GM18867 (cell line): ENCODE measurements at regions not wholly inside any gene's neighbourhood (a gene's known extent, or its start where the extent isn't known, plus 50 kb on each side); places are given as distances from the start of the nearest gene placed in this dataset.

Experiments
- ATAC-seq: cut with Tn5 transposase; IDR thresholded peaks from one replicate; pipeline ENCODE4 v1.9.1; 2021; ENCODE audit warnings: mild to moderate bottlenecking, moderate library complexity; ENCODE audit not compliant: unreplicated experiment

DNA sequence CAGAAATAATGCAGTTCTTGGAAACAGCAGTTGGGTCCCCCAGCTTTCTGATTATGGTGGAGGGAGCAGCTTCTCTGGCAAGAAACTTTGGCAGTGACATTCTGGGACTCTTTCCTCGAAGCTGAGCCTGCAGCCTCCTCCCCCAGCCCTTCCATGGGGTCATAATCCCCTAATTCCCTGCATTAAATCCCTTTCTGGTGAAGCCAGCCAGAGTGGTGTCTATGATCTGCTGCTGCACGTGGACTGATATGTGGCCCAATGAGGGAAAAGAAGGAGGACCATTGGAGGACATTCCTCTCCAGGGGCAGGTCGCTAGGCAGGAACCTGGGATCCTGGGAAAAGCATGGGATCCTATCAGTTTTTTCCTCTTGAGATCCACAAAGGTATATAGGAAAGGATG is 470.5 kb downstream of the RPS24 start:
- no peak for ATAC-seq

DNA sequence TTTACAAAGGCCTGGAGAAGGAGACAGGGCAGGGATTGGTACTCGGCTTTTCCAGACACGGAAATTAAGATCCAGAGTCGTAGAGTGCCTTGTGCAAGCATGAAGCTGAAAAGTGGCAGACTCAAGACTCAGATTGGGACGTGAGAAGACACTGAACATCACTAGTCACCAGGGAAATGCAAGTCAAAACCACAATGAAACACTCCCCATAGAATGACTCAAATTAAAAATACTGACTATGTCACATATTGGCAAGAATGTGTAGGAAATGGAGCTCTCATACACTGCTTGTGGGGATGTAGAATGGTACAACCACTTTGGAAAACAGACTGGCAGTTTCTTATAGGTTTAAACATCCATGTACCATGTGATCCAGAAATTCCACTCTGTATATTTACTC is 472.0 kb downstream of the RPS24 start:
- ATAC-seq, result no peak

DNA sequence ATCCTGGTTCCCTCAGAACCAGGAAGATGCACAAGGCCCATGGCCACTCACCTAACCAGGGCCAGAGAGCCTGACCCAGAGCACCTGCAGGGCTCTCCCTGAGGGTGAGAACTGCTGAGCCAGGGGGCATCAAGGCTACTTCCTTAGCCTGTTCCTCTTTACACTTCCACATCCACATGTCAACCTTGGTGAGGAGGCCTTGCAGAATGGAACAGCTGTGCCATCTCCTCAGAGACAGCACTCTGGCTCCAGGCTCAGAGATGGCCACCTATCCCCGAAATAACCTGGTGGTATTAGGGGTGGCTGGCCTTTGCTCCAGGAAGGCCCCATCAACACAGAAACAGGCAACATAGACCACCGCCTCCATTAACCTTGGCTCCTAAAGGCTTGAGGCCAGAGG is 473.0 kb downstream of the RPS24 start:
- no peak for ATAC-seq

DNA sequence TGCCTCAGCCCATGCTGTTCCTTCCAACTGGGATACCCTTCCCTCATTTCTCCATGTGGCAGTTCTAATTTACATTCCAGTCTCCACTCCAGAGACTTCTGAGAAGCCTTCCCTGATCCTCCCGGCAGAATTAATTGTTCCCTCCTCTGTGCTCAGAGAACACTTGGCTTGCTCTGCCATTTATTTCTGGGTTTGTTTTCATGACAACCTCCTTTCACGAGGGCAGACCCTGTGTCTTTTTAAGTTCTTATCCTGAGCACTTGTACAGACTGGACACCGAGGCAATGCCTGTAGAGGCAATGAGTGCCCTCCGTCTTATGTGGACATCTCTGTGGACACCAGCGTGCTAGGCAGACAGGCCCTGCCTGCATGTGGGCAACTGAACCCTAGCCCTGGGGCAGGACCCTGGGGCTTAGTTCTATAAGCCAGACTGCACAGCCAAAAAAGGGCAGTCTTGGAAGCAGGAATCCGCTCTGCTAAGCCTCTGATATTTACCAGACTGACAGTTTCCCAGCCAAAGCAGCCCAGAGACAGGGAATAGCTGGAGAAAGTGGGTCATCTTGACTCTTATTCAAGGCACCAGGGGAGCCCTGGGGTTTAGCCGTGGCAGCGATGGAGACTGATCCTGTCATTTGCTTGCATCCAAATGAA is 474.0 kb downstream of the RPS24 start:
- no peak for ATAC-seq

DNA sequence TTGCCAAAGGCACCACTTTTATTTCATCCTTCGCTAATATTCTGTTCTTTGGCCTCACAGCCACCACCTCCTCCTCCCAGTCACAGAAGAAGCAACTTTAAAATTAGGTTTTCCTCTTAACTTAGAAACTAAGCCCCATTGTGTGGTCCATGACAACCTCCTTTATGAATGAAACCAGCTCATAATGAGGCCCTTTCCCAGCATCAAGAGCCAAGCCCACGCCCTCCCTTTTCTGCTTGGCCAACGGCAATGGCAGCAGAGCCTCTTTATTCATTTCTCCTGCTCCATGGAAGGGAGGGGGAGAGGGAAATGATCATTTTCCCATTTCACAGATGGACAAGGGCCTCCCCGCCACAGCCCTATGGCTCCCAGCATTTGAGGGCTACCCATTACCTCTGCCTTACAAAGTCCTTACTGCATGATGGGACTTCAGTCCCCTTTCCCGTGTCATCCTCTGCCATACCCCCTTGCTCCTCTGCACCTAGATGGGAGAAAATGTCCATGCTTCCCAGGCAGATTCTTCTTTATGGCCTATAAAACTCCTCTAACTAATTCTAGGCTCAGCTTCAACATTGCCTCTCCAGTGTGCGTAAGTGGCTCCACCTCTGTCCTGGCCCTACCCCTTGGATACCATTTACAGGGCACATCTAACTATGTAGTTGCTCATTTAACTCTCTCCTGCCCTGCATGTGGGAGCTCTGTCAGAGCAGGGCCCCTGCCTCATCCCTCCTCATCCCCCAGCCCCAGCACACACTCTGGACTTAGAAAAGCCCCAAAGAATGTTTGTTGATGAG is 475.5 kb downstream of the RPS24 start:
- no peak for ATAC-seq

DNA sequence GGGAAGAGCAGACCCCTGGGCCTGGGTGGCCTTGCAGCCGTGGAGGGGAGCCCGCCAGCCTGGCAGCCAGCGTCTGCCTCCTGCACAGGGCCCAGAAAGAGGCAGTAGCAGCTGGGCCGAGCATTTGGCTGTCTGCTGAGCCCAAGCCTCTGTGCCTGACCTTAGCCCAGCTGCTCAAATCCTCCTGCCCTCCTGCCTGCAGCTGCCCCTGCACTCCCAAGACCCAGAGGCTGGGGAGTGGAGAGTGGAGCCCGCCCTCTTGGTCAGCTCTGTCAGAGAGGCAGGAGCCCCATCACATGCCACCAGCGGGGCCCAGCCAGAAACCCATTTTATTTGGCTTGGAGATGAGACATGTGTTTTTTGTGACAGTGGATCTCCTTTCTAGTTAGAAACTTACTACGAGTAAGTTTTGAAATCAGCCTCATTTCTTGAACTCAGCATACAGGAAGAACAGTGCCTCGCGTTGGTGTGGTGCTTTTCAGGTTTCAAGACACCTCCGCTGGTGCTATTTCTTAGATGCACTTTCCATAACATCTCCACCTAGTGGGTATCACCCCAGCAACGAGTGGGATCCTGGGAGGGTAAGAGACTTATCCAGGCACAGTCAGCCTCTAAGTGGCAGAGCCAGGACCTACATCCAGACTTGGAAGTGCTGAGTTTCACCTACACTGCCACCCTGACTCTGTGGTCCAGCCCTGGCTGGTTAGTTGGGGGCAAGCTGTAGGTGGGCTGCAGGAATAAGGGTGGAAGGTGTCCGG is 477.1 kb downstream of the RPS24 start:
- ATAC-seq, result no peak

DNA sequence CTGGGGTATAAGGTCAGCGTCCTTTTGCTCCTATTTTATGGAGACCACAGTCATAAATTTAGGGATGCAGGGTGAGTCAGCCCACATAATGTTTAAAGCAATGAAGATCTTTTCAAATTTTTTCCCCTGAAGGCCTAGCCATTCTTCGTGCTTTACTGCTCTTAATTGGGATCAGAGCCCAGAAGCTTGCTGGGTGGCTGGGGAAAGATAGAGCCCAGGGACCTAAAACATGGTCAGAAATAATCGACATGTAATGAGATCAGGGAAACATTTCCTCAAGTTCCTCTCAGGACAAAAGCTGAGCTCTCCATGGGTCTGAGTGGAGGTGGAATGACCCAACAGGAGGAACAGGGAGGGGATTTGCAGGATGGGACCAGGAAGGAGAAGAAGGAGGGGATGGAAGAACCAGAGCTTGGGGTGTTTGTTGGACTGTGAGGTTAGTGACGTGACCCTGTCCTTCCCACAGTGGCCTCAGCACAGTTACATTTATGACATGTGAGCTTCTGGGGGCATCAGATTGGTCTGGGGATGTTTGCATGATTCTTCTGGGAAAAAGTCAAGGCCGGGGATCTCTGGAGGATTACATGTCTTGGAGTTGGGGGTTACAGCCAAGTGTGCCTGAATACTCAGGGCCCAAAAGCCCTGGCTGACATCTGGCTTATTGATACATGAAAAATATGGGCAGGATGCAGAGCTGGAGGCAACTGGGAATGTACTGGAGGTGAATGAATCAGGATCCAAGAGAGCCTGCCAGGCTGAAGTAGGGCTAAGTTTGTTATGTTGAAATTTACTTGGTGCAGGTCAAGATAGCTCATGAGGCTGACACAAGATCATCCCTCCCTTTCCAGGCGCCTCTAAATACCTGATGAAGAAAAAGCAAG is 477.9 kb downstream of the RPS24 start:
- no peak for ATAC-seq

DNA sequence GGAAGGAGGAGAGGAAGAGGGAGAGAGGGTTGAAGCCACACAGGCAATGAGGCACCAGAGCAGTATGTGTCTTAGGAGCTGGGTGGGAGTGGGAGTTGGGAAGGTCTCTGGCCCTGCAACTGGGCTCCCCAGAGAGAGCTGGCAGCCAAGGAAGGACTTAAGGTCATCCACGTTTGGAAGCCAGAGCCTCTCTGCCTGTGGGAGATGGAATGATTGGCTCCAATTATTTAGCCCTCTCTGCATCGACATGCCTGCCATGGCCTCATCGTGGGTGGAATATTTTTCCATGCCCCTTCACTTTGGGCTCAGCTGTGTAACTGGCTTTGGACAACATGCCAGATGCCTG is 478.5 kb downstream of the RPS24 start:
- ATAC-seq, result no peak

DNA sequence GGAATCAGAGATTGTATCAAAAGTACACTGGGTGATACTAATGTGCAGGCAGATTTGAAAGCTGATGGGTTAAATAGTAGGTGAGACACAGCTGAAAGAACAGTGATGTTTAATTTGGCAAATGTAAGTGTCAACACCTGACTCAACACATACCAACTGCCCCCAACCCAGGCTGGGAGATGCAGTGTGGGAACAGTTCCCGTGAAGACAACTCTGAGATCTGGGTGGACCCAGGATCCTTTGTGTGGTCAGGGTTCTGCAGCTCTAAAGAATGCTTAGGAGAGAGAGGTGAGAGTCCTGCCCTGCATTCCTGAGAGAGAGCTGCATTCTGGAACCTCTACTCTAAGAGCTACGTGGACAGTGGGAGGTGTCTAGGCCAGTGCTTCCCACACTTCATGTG is 479.7 kb downstream of the RPS24 start:
- ATAC-seq, result no peak

DNA sequence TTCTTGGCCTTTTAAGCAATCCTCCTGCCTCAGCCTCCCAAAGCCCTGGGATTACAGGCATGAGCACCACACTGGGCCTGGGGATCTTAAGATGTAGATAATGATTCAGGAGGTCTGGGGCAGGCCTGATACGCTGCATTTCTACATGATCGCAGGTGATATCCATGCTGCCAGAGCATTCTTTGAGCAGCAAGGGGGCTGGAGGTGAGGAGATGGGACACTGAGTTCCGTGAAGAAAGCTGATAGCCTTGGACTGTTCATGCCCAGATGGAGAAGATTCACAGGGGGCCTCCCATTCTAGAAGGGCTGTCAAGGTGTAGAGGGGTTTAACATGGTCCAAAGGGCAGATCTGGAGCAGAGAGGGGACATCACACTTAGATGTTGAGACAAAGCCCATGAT is 480.3 kb downstream of the RPS24 start:
- no peak for ATAC-seq

DNA sequence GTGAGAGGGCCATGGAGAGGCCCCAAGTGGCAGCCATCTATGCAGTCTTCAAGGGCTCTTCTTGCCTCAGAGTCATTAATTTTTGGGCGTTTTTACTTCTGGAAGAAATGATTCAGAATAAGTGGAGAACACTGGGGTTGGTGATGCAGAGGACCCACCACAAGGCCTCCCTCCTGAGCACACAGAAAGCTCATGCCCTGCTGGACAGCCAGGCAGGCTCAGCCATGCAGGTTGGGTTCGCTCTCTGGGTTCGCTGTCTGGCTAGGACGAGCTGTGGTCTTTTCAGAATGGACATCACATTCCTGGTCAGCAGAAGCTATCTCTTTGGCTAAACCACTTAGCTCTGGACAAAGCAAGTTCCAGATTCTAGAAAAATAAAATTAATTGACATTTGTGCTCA is 480.8 kb downstream of the RPS24 start:
- no peak for ATAC-seq

DNA sequence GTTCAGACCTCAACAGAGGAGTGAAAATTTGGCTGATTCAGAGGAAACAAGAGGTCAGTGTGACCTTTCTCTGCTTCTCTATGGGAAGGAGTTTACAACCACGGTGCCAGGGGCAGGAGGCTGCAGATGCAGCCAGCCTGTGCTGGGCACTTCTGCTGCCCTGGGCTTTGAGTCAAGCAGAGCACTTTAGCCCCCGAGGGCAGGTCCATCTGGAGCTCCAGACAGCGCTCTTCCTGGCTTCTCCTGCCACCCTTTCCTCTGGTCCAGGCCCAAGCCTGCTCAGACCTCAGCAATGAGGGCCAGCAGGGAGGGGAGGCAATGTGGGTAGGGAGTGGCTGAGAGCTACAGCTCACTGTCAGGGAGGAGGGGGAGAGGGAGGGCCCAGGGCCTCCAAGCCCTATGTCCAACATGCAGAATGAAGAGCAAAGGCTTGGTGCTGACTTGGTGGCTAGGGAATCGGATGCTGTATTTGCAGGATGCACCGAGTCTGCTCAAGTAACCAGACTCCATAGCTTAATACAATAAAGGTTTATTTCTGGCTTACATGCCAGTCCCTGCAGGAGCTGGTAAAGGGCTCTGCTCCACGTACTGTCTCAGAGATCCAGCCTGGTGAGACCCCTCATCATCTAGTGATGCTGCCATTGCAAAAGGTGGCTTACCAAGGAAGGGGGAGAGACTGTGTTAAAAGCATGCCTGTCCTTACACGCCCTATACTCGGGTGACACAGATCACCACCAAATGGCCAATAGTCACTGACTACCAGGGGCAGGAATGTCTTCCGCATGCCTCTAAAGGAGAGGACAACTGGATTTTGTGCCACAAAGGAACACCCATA is 481.6 kb downstream of the RPS24 start:
- ATAC-seq, result no peak

DNA sequence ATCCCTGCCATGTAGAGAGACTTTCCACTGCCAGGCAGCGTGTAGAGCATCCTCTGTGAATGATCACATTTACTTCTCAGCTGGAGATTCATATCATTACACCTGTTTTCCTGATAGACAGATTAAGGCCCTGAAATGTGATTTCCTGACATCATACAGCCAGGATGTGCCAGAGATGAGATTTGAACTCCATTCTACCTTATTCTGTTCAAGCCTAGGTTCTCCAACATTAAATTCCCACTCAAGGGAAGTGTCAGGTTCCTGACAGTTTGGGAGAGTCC is 482.1 kb downstream of the RPS24 start:
- ATAC-seq, result no peak

DNA sequence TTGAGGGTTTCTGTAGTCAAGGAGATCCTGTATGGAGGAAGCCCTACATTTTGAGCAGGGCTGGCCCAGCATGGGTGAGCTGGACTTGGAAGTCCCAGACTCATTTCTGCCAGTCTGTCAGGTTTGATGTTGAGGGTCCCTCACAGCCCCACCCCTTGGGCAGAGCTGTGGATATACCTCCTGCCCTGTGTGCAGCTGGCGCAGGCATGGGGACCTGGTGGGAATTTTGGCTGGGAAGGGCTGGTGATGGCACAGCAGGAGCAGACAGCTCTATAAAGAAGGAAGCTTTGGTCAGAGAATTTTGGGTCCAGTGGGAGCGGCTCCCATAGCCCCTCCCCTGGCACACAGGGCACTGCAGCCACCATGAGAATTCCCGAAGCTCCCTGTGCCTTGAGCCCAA is 482.6 kb downstream of the RPS24 start:
- no peak for ATAC-seq

DNA sequence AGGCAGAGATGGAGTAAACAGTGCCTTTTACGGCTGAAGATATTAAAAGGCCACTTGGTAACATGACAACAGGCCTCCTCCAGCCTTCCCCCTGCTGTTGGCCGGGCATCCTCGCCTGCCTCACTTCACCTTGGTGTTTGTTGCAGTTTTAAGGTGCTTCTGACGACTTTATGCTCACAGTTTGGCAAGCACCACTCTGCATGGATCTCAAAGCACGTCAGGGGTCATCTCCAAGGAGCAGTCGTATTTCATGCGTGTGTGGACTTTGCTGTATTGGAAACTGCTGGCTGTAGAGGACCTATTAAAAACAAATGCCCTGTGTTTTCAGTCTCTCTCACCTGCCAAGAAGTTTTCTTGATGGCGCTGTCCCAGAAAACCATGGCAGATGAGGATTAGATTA is 483.1 kb downstream of the RPS24 start:
- ATAC-seq, result no peak

DNA sequence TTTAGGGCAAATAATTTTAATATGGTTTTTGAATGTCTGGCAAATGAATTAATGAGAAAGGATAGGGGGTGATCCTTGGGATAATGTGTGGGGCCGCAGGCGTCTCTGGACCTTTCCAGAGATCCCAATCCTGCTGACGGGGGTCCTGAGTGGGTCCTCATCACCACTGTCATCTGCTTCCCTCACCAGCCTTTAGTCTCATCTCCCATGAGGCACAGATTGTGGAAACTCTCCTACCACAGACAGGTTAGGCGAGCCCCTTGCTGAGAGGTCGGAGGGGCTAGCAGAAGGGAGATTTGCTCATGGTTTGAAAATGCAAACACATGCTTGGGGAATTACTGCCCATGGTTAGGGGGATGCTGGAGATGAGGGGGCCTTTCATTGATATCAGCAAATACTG is 484.6 kb downstream of the RPS24 start:
- ATAC-seq, result no peak

DNA sequence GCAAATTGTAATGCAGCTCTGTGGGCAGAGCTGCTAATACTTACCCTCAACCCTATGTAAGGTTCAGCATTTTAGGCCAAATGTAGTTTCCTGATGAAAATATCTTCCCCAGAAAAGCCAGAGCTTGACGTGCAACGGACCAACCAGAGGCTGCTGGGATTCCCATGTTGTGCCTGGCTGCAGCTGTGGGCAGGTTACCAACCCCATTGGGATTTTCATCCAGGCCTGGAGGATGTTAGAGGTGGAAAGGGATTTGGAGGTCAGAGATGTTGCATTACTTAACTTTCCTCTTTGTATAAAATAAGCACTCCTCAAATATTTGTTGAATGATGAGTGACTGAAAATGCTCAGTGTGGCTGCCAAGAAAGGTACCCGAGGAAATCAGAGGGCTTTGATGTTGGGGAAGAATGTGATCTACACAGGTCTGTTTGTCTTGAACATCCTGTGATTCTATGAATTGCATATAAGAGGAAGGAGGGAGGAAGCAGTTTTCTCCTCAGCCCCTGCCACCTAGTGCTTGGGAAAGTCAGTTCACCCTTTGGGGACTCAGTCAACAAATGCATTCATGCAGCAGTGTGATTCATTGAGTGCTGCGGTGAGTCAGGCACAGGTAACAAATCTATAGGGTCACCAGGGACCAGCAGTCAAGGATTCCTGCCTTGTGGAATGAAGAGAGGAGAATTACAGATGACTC is 487.2 kb downstream of the RPS24 start:
- ATAC-seq, result no peak

DNA sequence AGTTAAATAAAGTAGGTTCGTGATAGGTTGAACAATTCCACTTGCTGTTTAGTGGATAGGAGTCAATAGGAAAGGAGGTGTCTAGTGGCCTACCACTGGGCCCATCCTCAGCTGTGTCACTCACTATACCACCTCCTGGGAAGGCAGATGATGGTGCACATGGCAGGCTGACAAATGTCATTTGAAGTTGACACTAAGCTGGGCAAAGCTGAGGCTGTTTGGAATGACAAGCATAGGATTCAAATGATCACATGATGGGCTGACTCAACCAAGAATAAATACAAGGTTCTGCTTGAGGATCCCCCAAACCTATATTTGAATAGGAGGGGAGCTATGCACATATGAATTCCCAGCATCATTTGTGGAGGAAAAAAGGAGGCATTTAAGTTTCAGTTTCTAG is 489.8 kb downstream of the RPS24 start:
- ATAC-seq, result no peak

DNA sequence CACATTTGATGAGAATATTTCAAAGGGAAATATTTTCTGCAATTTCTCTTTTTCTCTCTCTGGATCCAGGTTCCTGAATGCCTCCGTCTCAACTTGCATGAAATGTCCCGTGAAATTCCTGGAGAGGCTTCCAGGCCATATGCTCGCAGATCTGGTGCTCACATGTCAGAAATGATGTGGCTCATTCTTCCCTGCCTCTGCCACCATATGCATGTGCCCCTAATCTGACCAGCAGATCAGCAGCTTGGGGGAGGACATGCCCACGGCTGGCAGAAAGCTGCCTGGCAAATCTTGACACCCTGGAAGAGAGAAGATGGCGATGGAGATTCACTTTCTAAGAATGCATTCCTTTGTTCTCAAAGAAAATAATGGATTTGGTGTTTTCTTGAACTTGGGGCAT is 490.7 kb downstream of the RPS24 start:
- ATAC-seq, result no peak

DNA sequence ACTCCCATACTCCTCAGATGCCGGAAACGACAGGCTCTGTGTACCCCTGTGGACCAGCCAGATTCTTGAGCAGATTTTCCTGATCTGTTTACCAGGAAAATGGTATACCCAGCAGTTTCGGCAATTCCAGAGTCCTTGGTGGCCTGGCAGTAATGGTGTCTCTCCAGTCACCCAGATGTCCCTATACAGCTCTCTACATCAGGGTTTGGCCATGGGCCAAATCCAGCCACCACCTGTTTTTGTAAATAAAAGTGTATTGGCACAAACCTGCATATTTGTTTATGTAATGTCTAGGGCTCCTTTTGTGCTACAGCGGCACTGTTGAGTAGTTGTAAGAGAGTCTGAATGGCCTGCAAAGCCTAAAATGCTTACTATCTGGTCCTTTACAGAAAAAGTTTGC is 491.3 kb downstream of the RPS24 start:
- ATAC-seq, result no peak
